Thymus (tissue), 11 donors: ENCODE measurements at regions not wholly inside any gene's neighbourhood (a gene's known extent, or its start where the extent isn't known, plus 50 kb on each side); places are given as distances from the start of the nearest gene placed in this dataset.

Experiments used
- DNase-seq, 9 donors: peaks; one replicate each; pipeline ENCODE4 v3.0.0-alpha.2; 2013; ENCODE audit warnings: low spot score in 9 of 9, low read depth in 6 of 9, missing footprints in 1 of 9
- H3K27ac ChIP-seq, 2 donors: one replicate each; pipeline ENCODE4 v1.5.1; 2013; ENCODE audit warnings: control low read depth in 1 of 2, low read depth in 1 of 2, low read length in 1 of 2, mild to moderate bottlenecking in 1 of 2, moderate library complexity in 1 of 2
- H3K27me3 ChIP-seq, 2 donors: one replicate each; pipeline ENCODE4 v1.5.1; 2013; ENCODE audit warnings: low read length in 1 of 2; ENCODE audit not compliant: control insufficient read depth in 2 of 2, insufficient read depth in 1 of 2
- H3K36me3 ChIP-seq, 2 donors: one replicate each; pipeline ENCODE4 v1.5.1; 2013; ENCODE audit warnings: low read length in 1 of 2, mild to moderate bottlenecking in 1 of 2, moderate library complexity in 1 of 2; ENCODE audit not compliant: control insufficient read depth in 2 of 2, insufficient read depth in 2 of 2
- H3K4me1 ChIP-seq, 2 donors: one replicate each; pipeline ENCODE4 v1.5.1; 2013; ENCODE audit warnings: low read length in 2 of 2; ENCODE audit not compliant: control insufficient read depth in 2 of 2, insufficient read depth in 2 of 2
- H3K4me3 ChIP-seq, 2 donors: one replicate each; pipeline ENCODE4 v1.5.1; 2013; ENCODE audit warnings: low read length in 2 of 2, control low read depth in 1 of 2, mild to moderate bottlenecking in 1 of 2
- H3K9me3 ChIP-seq, 2 donors: one replicate each; pipeline ENCODE4 v1.5.1; 2013; ENCODE audit warnings: low read length in 1 of 2, mild to moderate bottlenecking in 1 of 2; ENCODE audit not compliant: control insufficient read depth in 2 of 2, insufficient read depth in 1 of 2
- WGBS: extraction: QIAGEN DNeasy Blood & Tissue Kit; methylation state at CpG from one replicate; pipeline ENCODE4 v1.1.7; 2013; 5-methylcytosine and 5-hydroxymethylcytosine counted together
- donor health status: healthy.

DNA sequence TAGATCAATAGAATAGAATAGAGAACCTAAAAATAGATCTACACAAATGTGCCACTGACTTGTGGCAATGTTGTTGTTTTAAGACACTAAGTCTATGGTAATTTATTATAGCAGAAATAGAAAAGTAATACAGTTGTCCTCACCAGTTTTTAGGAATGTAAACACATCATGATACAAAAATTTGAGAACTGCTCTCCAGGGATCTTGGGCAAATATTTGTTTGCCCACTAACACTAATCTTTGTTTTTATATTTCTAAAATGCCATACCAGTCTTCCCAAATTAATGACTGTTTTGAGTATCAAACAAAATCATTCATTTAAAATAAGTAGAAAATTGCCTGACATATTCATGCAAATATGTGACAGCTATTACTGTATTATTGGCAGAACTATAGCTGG is 297.6 kb downstream of the BRINP1 start:
- H3K36me3 ChIP-seq: no peaks in the 10 kb centered on the region
- no peaks in the 10 kb centered on the region for H3K27me3 ChIP-seq
- H3K27ac ChIP-seq: no peak overlapping the region
- no peaks in the 10 kb centered on the region for H3K4me1 ChIP-seq
- H3K9me3 ChIP-seq: no peaks in the 10 kb centered on the region
- no peak overlapping the region for H3K4me3 ChIP-seq
- DNase-seq: no peak

DNA sequence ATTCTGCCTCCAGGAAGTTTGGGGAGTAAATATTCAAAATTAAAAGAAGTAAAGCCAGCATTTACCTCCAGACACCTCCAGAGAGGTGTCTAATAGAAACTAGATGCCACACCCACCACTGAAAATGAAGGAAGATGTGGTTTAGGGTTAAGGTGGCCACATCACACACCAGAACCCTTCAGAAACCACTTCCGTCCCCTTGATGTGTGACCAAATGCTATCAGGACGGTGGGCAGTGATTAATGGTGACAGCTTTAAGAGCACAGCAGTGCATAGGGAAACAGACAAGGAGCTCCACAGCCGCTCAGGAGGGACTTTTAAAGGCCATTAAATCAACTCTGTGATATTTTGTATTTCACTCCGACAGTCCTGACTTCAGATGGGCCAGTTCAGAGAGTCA is 295.2 kb downstream of the BRINP1 start:
- Histone ChIP-seq H3K9me3 (no peaks in the 10 kb centered on the region), H3K4me3 (no peak overlapping the region), H3K4me1 (no peaks in the 10 kb centered on the region), H3K27ac (no peak overlapping the region), H3K36me3 (no peaks in the 10 kb centered on the region), H3K27me3 (no peaks in the 10 kb centered on the region)
- 8% methylated on average over 4 of the region's 4 CpGs for WGBS
- no peak for DNase-seq

DNA sequence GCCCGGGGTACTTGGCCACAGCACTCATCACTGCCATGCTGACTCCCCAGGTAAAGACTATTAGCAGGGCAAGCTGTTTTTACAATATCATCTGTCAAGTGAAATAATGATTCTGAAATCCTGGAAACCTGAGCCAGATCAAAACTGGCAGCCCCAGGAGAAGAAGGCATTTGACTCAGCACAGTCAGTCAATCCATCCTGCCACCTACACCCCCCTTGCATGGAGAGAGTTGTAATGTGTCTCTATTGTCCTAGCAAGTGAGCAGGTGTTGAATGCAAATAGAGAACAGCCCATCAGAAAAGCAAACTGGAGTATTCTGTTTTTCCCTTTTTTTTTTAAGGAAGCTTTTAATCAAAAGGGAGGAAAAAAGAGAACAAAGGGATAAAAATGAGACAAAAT is 291.2 kb downstream of the BRINP1 start:
- no peak for DNase-seq
- Histone ChIP-seq H3K4me1 (no peaks in the 10 kb centered on the region), H3K27me3 (no peaks in the 10 kb centered on the region), H3K4me3 (no peak overlapping the region), H3K27ac (no peak overlapping the region), H3K36me3 (no peaks in the 10 kb centered on the region), H3K9me3 (no peaks in the 10 kb centered on the region)
- WGBS: 79% methylated on average over 1 of the region's 1 CpG

DNA sequence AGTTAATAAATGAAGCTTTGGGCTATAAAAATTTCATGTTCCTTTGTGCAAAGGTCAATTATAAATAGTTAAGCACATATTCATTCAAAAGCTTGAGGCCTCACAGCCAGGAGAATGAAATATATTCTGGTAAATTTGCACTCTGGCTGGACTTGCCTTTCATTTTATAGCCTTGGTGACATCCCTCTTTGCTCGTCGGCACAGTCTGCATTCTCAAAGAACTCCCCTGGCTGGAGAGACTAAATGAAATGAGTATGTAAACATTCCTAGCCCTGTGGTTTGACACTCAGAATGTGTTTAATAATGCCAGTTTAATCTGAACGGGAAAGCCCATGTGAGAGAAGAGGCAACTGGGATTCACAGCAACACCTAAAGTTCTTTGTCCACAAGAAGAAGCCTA is 285.6 kb downstream of the BRINP1 start:
- Histone ChIP-seq H3K4me1 (no peaks in the 10 kb centered on the region), H3K27me3 (no peaks in the 10 kb centered on the region), H3K4me3 (no peak overlapping the region), H3K36me3 (no peaks in the 10 kb centered on the region), H3K27ac (no peak overlapping the region), H3K9me3 (no peaks in the 10 kb centered on the region)
- 82% methylated on average over 3 of the region's 3 CpGs for WGBS
- no peak for DNase-seq

DNA sequence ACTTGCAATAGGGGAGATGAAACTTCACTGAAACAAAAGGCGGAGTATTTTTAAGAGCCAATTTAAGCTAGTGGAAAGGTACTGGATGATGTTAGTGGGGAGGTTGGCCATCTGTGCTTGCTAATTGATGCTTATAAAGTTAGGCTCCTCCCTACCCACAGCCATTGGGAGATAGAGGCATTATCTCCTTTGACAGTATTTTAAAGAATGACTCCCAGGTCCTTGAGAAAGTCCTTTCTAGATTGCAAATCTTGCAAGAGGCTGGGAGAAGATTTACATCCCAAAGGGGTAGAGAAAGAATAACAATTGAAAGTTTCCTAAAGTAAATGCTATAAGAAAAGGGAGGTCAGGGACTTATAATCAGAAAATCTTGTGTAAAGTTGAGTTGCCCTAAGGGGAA is 282.6 kb downstream of the BRINP1 start:
- H3K27ac ChIP-seq: no peak overlapping the region
- H3K4me3 ChIP-seq: no peak overlapping the region
- no peaks in the 10 kb centered on the region for H3K36me3 ChIP-seq
- no peaks in the 10 kb centered on the region for H3K27me3 ChIP-seq
- no peaks in the 10 kb centered on the region for H3K9me3 ChIP-seq
- 100% methylated on average over 1 of the region's 1 CpG for WGBS
- H3K4me1 ChIP-seq: no peaks in the 10 kb centered on the region
- DNase-seq: no peak

DNA sequence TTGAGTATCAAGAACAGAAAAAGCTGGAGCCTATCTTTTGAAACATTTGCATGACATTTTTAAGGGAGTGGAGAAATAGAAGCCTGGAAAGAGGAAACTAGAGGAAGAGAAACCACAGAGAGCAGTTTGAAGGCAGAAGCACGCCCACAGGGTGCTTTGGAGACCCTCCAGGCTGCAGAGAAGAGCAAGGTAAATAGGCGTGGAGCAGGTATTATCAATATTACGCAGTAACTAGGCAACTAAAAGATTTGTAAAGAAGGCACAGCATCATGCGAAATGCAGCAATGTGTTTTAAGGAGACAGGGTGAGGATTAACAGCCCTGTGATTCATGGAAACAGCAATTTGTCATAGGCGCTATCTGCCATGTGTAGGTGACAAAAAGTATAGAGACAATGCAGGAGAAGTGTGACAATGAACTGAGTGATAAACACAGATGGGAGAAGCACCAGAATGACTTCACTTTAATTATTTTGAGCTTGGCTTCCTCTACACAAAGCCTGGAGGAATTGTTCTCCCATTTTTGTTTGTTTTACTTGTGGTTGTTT is 281.2 kb downstream of the BRINP1 start:
- no peaks in the 10 kb centered on the region for H3K36me3 ChIP-seq
- no peaks in the 10 kb centered on the region for H3K27me3 ChIP-seq
- H3K4me1 ChIP-seq: no peaks in the 10 kb centered on the region
- no peak for DNase-seq
- no peak overlapping the region for H3K4me3 ChIP-seq
- no peak overlapping the region for H3K27ac ChIP-seq
- no peaks in the 10 kb centered on the region for H3K9me3 ChIP-seq
- WGBS: 79% methylated on average over 5 of the region's 5 CpGs

DNA sequence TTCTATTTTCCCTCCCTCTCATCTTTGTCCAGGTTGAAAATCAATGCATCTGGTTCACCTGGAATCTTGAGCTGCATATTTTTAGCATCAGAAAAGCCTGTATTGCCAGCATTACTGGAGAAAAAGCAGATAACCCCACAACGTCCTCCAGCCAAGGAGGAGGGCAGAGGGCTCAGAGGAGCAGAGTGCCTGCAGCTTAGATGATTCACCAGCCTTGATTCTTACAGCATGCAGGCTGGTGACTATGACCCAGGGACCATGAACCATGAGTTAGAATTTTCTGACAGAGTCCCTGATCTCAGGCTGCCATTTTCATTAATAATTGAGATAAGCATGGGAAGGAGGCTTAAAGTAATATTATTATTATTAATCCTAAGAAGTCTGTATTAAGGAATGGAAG is 278.2 kb downstream of the BRINP1 start:
- no peak overlapping the region for H3K27ac ChIP-seq
- H3K36me3 ChIP-seq: no peaks in the 10 kb centered on the region
- H3K4me3 ChIP-seq: no peak overlapping the region
- no peak for DNase-seq
- 36% methylated on average over 1 of the region's 1 CpG for WGBS
- no peaks in the 10 kb centered on the region for H3K4me1 ChIP-seq
- H3K9me3 ChIP-seq: no peaks in the 10 kb centered on the region
- H3K27me3 ChIP-seq: no peaks in the 10 kb centered on the region

DNA sequence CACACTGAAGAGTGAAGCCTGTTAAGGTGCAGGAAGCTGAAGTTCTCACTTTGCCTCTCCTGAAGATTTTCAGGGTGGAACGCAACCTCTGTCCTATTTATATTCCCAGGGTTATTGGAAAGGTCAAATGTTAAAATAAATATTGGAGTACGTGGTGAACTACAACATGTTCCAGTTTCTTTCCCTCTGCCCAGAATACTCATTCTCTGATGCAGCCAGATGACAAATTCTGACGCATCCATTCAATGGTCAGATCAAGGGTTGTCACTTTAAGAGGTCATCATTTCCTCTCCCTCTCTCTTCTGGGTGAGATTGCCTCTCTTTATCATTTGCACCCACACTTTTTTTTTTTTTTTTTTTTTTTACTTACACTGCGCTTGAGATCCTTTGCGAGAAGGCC is 277.1 kb downstream of the BRINP1 start:
- WGBS: 91% methylated on average over 5 of the region's 5 CpGs
- no peaks in the 10 kb centered on the region for H3K36me3 ChIP-seq

DNA sequence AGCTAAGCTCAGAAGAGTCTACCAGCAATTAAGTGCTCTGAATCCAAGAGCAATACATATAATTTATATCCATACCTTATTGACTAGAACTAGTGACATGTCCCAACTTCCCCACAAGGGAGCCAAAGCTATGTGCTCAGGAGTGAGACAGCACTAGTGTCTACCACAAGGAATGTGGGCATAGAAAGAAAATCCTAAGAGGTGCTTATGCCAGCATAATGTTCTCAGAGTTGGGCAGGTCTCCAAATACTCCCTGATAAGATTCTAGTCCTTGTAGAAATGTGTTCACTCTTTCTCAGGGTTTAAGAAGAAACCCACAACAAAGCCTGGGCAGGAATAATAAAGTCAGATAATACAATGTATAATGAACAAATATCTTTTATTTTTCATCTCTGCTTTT is 275.1 kb downstream of the BRINP1 start:
- Histone ChIP-seq H3K27me3 (no peaks in the 10 kb centered on the region), H3K36me3 (no peaks in the 10 kb centered on the region), H3K4me3 (no peak overlapping the region), H3K4me1 (no peaks in the 10 kb centered on the region), H3K27ac (no peak overlapping the region), H3K9me3 (no peaks in the 10 kb centered on the region)
- DNase-seq: no peak

More for the DNA sequence above, 277.1 kb downstream of the BRINP1 start:
- Histone ChIP-seq H3K4me1 (no peaks in the 10 kb centered on the region), H3K27ac (no peak overlapping the region), H3K4me3 (no peak overlapping the region), H3K9me3 (no peaks in the 10 kb centered on the region), H3K27me3 (no peaks in the 10 kb centered on the region)
- DNase-seq: no peak

DNA sequence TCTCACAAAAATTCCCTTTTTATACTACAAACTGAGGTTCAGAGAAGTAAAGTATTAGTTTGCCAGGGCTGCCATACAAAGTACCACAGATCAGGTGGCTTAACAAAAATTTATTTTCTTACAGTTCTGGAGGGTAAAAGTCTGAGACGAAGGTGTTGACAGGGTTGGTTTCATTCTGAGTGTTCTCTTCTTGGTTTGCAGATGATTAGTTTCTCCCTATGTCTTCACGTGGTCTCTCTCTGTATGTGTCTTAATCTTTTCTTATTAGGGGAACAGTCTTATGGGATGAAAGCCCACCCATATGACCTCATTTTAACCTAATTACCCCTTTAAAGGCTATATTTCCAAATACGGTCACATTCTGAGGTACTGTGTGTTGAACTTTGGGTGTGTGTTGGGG is 274.2 kb downstream of the BRINP1 start:
- Histone ChIP-seq H3K27me3 (no peaks in the 10 kb centered on the region), H3K4me1 (no peaks in the 10 kb centered on the region), H3K4me3 (no peak overlapping the region), H3K36me3 (no peaks in the 10 kb centered on the region), H3K9me3 (no peaks in the 10 kb centered on the region), H3K27ac (no peak overlapping the region)
- DNase-seq: no peak
- 89% methylated on average over 3 of the region's 3 CpGs for WGBS
